LNCAP (cell line): ENCODE measurements at regions not wholly inside any gene's neighbourhood (a gene's known extent, or its start where the extent isn't known, plus 50 kb on each side); places are given as distances from the start of the nearest gene placed in this dataset.
A peak's percentile ranks its signal among the peaks of the same experiment; 100 is the strongest.

ENCODE experiments used
- CTCF ChIP-seq: fragments of 450-650 bp; IDR thresholded peaks from 2 replicates; pipeline ENCODE4 v1.5.1; 2017; ENCODE audit warnings: mild to moderate bottlenecking

DNA sequence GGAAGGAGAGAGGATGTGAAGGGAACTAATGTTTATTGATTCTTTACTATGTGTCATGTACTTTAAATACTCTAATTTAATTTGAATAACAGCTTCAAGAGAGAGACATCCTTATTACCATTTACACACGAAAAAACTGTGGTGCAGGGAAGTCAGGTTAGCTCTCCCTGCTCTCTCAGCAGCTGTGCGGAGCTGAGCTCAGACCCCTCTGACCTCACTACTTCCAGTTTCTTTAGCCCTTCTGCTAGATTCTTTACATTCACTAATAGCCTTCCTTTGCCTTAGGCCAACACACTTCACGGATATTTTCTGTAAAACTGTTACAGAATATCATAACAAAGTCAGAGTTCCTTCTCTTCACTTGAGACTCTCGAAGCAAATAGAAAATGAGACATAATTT lies 131.3 kb upstream of the ARRDC3 start:
- TF ChIP-seq CTCF, result no peak

DNA sequence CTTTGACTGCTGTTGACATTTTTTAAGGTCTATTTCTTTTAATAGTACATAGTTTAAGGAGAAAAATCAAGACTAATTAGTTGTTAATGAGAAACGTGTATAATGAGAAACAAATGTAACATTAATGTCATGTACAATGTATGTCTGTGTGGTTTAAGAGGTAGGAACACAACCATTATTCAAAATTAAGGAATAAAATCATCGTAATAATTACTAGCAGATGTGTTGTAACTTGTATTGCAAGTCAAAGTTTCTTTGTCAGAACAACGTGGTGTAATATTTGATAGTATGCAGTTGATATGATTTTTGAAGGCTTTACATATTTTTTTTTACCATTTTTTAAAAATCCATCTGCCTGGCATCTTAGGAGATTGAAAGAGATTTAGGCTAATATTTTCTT lies 120.2 kb upstream of the ARRDC3 start:
- TF ChIP-seq CTCF, result no peak

DNA sequence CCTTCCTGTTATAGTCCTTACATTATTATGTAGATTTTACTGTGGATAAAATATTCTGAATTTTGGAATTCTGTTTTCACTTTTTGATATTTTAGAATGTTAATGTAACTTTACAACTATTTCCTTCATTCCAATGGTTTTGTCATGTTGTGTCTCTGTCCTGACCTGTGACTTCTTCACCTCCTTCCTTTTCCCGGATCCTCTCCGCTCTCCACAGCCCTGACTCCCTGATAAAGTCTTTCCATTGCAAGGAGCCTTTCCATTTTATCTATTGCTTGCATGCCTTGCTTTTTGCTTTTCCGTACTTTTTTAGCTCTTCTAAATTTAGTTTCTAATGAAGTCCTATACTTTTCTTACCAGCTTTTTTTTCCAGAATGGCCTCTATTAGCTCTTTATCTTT lies 117.6 kb upstream of the ARRDC3 start:
- TF ChIP-seq CTCF, result no peak

GRCh38 chr5:91499943-91500531 lies 116.9 kb upstream of the ARRDC3 start:
- peak; percentile 67 for TF ChIP-seq CTCF

- no peak for TF ChIP-seq CTCF
Observed at GRCh38 chr5:91495699-91496098, 112.6 kb upstream of the ARRDC3 start.

GRCh38 chr5:91494447-91494996 lies 111.4 kb upstream of the ARRDC3 start:
- no peak for TF ChIP-seq CTCF

- TF ChIP-seq CTCF, result no peak
Observed at GRCh38 chr5:91493086-91493485, 110.0 kb upstream of the ARRDC3 start.

DNA sequence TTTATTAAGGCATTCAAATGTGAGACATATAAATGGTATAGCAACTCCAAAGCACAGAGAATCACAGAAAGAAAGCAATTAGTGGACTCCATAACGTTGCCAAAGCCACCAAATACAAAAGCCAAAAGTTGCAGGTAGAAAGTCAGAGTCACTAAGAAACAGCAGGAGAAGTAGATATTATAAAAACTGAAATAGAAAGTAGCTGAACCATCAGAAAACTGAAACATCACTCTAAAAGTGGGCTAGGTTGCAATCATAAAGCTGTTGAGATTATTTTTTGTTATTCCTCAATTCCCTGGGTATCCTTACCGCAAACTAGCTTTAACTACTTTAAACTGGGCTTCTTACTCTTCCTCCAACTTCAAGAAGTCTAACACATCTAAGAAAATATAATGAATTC lies 108.1 kb upstream of the ARRDC3 start:
- no peak for TF ChIP-seq CTCF
